Retinal pigment epithelial cell (primary cell): ENCODE measurements at regions not wholly inside any gene's neighbourhood (a gene's known extent, or its start where the extent isn't known, plus 50 kb on each side); places are given as distances from the start of the nearest gene placed in this dataset.
"Not testable (repeated sequence)": the region's sequence is repeated elsewhere in the genome, so short reads cannot be mapped to it uniquely, and the experiment has no call there.

ENCODE experiments used
- DNase-seq: peaks from one replicate; pipeline ENCODE4 v3.0.0-alpha.2; 2010; ENCODE audit warnings: low read depth
- H3K4me3 ChIP-seq: 2 replicates; pipeline ENCODE4 v1.5.1; 2011; ENCODE audit warnings: mild to moderate bottlenecking, low read length, control low read depth, moderate library complexity
- CTCF ChIP-seq: conservative IDR thresholded peaks from 2 replicates; pipeline ENCODE4 v1.5.1; 2011; ENCODE audit warnings: low read depth, low read length, control low read depth, inconsistent platforms

GRCh38 chr9:27818348-27818747 is 245.1 kb upstream of the C9orf72 start:
- no peak overlapping the region for H3K4me3 ChIP-seq
- no peak for TF ChIP-seq CTCF
- DNase-seq, result no peak

- no peak for TF ChIP-seq CTCF
- H3K4me3 ChIP-seq, result no peak overlapping the region
- DNase-seq, result no peak
Measured at GRCh38 chr9:27828908-27829307, 255.6 kb upstream of the C9orf72 start.

GRCh38 chr9:27829621-27830020 is 256.3 kb upstream of the C9orf72 start:
- DNase-seq, result no peak
- no peak for TF ChIP-seq CTCF
- H3K4me3 ChIP-seq, result no peak overlapping the region

GRCh38 chr9:27832108-27832507 is 258.8 kb upstream of the C9orf72 start:
- DNase-seq, H3K4me3 ChIP-seq: not testable (repeated sequence)

- no peak for DNase-seq
- H3K4me3 ChIP-seq, result no peak overlapping the region
- no peak for TF ChIP-seq CTCF
Measured at GRCh38 chr9:27835286-27835685, 262.0 kb upstream of the C9orf72 start.

- DNase-seq, result no peak
- TF ChIP-seq CTCF, result no peak
- no peak overlapping the region for H3K4me3 ChIP-seq
Measured at GRCh38 chr9:27835746-27836145, 262.5 kb upstream of the C9orf72 start.

GRCh38 chr9:27836661-27837401 is 263.6 kb upstream of the C9orf72 start:
- H3K4me3 ChIP-seq, result no peak overlapping the region
- no peak for TF ChIP-seq CTCF

More at GRCh38 chr9:27836661-27837401, 263.6 kb upstream of the C9orf72 start:
- DNase-seq, result peak; percentile 87
